ENCODE measurements at regions not wholly inside any gene's neighbourhood (a gene's known extent, or its start where the extent isn't known, plus 50 kb on each side); places are given as distances from the start of the nearest gene placed in this dataset.

DNA sequence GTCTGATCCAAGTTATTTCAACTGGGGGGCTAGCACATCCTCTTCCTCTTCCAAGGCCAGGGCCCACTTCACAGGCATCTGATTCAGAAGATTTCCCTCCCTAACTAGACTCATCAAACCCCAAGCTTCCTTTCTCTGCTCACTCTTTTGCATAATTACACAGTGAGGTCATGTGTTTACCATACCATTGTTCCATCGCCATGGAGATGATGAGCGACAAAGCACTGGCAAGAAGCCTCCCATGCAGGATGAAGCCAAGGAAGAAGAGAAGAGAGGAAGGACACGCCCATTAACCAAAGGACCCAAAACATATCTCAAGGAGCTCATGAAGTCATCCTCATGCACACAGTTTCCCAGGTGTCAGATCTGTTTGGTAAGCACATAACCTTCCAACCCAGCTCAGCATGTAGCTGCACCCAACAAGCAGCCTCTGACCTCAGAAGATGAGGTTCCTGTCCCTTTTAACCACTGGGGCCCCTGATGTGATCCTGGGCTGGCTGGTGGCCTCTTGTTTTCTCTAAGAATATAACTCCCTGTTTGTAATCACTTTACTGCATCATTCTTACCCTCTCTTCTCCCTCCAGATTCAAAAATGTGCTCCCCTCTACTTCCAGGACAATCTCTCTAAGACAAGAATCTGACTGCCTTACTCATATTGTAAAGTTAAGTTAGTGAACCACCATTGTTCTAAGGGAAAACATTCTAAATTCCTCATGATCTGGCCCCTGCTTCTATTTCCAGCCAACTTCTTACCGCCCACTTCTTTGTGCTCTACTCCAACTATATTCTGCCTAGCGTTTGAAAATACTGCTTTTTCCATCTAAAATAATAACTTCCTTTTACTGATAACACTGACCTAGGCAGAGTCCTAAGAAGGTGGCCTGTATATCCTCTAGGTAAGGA lies 190.1 kb downstream of the TTC32 start:
- DNase-seq: no peak

DNA sequence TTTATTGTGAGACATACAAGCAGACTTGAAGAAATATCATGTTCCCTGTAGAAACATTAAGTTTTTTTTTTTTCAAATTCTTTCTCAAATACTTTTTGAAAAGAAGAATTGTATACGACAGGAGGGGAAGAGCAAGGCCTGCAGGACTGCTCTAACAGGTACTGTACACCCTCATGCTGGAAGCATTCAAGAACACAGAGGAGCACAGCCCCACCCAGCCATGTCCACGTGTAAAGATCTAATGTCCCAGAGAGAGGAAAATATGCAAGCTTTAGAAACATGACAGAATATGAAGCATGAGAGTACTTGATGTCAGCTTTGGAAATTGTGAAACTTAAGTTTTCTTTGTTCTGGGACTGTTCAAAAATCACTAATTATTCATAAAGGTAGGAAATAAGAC lies 191.6 kb downstream of the TTC32 start:
- DNase-seq: no peak

DNA sequence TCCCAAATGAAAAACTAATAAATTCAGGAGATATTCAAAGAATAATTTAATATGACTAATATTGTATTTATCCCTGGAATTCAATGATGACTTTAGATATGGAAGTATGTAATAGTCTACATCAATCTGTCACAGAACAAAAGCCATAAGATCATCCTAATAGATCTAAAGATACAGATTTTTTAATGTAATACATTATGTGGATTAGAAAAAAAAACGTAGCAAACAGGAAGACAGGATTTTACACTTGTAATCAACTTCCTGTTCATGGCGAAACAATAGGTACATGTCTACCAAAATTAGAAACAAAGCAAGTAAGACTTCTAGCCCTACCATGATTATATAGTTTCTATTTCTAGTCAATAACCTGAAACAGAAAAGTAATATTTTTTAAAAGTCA lies 192.2 kb downstream of the TTC32 start:
- DNase-seq: no peak

DNA sequence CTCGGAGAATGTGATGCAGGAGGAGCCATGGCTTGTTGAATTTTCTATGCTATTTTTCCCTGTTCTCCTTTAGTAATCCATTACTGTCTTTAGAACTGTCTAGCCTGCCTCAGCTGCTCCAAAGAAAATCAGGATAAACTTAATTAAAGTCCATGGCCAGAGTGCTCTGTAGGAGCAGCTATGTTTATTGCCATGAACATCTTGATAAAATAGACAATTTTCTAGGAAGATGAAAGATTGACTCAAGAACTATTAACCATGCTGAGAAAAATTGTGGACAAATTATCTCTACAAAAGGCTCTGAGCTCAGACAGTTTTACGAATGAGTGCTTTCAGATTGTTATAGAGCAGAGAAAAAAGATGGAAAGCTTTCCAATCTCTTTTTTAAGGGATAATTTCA lies 193.0 kb downstream of the TTC32 start:
- no peak for DNase-seq

DNA sequence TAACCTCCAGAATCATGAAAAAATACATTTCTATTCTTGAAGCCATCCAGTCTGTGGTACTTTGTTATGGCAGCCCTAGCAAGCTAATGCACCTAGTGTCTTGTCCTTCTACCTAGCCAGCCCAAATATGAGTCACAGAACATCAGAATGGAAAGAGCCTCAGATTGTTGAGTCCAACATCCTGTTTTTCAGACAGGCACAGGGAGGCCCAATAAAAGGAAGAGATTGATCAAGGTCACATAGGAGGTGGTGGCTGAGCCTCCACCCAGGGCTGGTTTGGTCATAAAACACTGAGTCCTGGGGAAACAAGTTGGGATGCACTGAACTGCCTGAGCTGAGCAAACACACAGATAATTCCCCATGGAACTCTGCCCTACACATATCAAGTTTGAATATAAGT lies 195.5 kb downstream of the TTC32 start:
- no peak for DNase-seq

DNA sequence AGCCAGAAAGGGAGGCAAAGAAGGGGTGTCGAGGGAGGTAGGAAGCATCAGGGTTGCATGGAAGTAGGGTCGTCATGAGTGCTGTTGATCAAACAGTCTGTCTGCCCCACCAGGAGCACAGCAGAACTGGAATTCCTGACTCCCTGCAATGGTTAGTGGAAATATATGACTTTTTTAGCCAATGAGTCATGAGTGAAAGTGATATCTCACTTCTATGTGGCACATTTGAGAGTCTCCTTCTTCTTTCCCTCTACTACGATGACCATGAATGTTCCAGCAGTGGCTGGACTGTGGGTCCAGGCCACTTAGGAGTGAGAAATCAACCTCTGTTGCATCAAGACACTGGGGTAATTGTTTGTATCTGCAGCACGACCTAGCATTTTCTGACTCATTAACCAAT lies 199.5 kb downstream of the TTC32 start:
- DNase-seq: no peak

DNA sequence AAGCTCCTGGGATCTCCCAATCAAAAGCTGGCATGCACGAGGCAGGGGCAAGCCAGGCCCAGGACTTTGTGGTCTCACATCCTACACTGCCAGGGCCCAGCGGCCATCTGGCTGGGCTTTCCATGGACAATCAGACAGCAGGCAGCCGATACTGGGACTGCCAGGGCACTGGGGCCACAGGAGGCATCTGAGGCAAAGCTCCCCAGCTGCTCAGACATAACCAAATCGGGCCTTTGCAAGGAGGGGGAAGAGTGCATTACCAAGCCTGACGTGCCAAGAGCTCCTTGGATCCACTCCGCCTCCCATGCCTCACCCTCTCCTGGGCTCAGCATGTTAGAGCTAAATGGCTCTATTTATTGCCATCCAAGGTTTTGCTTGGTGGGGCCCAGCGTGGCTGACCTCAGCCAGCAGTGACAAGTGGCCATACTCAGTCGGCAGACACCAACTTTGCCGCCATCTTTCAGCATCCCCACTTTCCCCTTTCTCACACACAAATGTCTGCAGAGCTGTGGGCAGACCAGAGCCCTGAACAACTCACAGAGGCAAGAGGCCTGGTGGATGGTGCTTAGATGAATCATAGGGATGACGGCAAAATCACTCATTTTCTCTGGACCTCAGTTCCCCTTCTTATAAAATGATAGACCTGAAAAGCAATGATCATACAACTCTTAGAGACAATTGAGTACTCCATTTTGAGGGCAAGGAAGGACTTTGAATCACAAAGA lies 200.8 kb downstream of the TTC32 start:
- no peak for DNase-seq

DNA sequence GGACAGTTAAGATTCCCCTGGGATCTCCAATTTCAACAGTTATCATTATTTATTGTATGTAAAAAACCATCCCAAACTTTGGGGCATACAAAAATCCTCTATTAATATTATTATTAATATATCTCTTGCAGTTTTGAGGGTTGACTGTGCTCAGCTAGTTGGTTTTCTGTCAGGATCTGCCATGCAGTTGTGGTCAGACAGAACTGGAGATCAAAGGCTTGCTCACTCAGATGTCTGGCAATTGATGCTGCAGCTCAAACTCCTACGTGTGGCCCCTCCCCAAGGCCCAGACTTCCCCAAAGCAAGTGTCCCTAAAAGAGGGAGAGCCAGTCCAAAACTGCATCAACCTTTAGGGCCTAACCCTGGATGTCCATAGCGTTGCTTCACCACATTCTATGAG lies 204.7 kb downstream of the TTC32 start:
- no peak for DNase-seq

DNA sequence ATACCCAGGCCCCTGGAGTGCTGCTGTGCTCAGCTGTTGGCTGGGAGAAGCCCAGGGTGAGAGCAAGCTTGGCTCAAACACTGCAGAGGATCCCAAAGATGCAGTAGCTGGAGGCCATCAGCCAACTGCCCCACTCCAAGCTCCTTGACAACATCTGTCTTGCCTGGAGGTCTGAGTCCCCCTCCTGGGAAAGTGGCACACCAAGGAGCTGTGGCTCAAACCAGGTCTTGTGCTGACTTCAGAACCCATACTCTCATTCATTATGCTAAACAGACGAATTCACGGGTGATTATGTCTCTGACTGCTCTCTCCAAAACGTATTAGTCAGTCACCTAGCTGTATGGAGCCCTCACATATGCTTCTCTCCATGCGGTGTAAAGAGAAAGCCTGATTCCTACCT lies 206.1 kb downstream of the TTC32 start:
- no peak for DNase-seq

DNA sequence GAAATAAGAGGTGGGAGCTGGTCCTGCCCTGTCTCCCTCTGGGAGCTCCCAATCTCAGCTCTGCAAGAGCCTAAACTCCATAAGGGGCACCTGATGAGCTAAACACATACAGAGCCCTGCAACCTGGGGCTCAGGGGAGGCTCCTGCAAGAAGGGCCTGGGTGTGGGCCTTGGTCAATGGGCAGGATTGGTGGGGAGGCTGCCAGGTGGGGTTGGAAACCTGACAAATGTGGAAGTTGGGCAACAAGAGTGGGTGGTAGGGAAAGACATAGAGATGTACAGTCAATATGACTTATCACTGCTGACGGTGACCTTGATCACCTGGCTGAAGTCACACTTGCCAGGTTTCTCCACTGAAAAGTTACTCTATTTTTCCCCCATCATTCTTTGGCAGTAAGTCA lies 209.9 kb downstream of the TTC32 start:
- no peak for DNase-seq

DNA sequence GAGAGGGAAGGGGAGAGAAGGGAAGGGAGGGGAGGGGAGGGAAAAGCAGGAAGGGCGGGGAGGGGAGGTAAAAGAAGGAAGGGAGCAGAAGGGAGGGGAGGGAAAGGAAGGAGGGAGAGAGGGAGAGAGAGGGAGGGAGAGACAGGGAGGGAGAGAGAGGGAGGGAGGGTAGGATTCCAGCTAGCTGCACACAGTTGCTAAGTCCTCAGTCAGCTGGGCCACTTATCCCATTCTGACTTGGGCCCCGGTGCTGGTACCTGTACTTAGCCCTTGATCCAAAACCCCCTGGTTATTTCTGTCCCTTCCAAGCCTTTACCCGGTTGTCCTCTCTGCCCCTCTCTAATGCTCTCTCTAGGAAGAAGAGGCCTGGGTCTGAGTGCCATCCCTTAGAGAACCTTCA lies 211.4 kb downstream of the TTC32 start:
- DNase-seq: no peak

DNA sequence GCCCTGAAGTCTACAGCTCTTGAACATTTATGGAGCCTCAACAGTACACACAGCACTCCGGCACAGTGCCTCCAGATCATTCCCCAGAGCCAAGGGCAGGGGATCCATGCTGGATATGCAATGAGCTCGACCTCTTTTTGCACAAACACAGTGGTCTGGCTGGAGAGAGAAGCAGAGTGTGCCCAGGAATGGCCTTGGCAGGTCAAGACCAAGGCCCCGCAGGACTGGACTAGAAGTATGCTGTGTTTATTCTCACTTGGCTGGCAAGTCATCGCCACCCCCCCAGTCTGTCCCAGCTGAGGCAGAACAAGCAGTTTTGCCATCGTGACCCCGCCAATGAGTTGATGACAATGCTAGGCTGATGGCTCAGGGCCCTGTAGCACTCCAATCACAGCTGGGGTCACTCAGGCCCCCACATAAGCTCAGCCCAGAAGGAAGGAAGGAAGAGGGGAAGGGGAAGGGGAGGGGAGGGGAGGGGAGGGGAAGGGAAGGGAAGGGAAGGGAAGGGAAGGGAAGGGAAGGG lies 212.1 kb downstream of the TTC32 start:
- DNase-seq: no peak

DNA sequence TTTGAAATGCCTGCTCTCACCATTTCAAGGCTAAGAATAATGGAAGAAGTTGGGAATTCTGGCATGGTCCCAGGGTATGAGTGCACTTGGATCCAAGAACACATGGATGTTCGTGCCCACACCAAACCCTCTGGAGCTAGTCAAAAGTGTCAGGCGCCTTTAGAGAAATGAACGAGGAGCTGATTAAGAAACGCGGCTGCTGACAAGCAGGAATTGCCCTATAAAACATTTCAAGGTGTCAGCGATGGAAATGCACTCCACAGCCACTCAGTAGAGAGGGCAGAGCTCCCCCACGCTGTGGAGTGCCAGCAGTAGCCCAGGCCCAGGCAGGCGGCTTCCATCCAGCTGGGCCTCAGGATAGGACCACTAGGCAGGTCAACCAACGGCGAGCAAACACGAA lies 213.7 kb downstream of the TTC32 start:
- DNase-seq: no peak

DNA sequence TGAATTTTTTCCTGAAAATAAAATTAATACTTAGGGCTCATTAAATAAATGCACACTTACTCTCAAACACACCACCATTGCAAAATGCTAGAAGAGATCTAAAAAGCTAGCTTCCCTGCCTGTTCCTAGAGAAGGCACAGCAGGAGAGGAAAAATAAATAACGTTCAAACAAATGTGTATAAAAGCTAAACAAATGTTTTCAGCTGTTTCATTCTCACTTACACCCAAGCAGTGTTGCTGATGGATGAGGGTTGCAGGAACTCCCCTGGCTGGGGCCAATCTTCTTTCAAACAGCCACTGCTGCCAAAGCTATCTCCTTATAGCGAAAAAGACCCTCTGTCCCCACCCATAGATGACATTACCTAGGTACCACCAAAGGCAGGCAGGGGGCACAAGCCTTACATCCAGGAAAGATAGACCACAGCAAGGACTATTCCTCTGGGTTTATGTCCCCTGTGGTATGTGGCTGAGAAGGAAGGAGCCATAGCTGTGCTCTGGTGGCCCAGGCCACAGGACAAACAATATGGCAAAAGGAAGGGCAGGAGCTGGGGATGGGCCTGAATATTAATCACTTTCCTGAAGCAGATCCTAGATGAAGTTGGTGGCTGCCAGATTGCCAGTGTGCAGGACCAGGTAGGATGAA lies 214.6 kb downstream of the TTC32 start:
- DNase-seq: no peak

DNA sequence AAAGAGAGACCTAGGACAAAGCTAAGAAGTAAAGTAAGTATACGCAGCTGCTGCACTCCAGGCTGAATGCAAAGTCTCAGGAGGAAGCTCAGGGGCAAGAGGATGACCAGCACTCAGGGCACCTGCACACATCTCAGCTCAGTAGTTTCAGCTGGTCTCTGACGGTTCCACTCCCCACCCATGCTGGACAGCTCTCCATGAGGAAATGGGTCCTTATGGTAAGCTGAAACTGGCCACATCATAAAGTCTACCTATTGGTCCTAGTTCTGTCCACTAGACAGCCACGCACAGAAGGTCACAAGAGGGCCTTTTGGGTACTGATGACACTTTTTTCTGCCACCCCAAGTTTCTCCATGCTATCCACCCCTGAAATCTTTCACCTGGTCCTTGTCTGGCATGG lies 215.3 kb downstream of the TTC32 start:
- no peak for DNase-seq

DNA sequence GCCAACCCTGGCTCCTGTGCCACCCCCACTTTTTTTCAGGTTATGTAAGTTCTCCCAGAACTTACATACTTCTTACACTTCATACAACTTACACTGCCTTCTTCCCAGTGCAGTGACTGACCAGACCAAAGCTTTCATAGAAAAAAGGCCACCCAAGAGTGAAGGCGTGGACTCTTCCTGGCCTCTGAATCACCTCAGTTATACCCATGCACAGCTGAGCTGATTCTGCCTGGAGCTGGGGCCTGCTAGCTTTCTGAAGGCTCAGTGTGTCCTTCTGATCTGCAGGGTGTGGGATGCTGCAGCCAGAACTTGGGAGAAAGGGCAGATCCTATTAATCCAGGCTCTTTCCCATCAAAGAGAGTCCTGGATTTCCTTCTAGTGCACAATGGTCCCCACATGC lies 216.1 kb downstream of the TTC32 start:
- DNase-seq: no peak

DNA sequence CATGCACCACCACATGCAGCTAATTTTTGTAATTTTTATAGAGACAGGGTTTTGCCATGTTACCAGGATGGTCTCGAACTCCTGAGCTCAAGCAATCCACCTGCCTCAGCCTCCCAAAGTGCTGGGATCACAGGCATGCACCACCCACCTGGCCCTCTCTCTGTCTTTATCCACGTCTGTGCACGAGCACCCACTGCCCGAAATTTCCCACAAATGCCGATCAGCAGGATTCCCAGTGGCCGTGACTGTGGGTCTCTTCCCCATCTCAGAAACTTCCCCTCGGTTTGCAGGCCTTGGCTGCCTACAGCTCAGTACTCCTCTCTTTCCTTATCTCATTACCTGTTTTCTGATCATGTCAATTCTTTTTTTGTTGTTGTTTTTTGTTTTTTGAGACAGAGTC lies 217.3 kb downstream of the TTC32 start:
- no peak for DNase-seq

DNA sequence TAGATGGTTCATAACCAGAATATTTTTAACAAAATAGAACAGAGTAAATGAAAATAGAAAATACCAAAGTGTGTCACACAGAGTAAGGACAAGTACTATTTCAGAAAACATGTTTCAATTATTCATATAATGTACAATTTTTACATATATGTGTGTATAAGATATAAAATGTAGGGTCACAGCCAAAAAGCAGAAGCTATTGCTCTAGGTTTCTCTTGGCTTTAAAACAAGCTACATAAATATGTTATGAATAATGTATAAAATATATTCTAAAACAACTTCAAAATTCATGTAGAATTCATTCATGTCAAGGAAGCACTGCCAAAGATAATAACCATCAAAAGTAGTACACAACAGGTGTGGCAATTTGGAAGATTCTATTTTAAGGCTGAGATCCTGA lies 218.2 kb downstream of the TTC32 start:
- DNase-seq: no peak

DNA sequence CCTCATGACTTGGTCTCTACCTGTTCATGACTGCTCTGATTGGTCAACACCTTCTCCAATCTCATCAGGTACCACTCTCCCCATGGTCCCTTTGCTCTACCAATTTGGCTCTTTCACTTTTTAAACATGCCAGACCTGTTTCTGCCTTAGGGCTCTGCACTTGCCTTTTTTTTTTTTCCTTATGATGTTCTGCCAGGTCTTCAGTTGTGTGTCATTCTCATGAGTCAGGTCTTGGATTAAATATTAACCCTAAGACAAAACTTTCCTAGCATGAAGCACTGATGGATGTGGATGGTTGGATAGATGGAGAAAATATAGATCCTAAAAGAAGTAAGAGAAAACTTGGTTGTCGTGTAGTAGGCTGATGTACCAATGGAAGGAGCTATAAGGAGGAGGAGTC lies 219.3 kb downstream of the TTC32 start:
- no peak for DNase-seq

DNA sequence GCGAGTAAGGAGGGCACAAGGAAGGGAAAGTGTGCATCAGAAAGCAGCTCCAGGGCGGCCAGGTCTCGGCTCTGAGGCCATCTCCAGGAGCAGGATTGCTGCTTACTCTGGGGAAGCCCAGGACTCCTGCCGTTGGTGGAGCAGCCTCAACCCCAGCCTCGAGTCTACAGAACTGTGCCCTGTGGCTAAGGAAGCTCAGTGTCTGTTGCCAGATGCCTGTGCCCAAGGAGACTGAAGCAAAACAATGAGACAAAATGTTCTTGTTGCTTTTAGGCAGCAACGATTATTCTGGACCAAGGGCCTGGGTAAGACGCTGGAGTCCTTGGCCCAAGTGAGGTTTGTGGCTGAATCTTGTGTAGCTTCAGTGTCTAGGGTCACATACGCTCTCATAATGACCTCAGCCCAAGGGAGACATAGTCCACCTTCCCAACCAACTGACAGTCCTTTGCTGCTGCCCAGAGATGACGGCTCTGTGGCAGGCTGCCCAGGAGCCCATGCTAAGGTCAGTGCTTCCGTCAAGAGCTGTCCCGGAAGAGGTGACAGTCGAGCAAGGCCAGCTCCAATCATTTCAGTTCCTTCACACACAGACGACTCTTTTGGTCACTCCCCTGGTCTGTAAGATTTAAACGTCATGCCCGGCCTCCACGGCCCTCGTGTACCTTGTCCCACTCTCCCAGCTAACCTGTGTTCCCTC lies 223.8 kb downstream of the TTC32 start:
- no peak for DNase-seq

DNA sequence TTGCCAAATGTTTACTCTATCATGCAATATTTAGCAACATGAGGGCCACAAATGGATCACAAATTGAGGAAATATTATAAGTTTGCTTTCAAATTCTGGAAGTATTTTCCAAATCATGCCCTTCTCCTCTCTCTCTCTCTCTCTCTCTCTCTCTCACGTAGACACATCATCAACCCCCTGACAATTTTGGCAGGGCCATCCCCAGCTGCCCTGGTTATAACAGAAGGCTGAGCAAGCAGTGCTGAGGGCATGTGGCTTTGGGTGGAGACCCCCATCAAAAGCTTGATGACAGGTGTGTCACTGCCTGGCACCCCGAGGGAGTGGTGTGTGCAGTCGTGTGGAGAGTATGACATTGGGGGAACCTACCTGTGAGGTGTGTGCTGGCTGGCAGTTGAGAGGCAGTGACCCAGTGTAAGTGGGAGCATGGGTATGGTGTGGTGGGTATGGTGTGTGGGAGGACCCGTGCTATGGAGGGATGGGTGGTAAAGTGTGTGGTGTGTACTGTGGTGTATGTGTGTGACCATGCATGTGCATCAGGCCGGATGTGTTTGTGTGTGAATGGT lies 224.5 kb downstream of the TTC32 start:
- no peak for DNase-seq

DNA sequence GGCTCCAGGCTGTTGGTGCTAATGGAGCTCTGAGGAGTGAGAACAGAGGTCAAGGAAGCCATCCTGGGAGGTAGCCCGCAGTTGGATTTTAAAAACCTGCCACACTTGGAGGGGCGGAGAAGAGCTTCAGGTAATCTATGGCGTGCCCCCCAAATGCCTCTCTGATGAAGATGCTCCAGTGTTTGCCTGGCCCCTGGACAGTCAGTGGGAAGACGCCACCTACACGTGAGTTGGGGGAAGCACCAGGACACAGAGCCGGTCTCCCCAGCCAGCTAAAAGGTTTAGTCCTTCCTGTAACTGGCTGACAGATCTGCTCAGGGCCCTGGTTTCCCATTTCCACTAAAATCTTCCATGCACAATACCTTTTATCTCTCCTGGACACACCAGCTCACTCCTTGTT lies 225.0 kb downstream of the TTC32 start:
- no peak for DNase-seq

Measured in activated CD8-positive, alpha-beta memory T cell treated with anti-CD3 and anti-CD28 coated beads, Interleukin-2, amount 50 U/mL, for 48 hours (primary cell).